MM.1S (cell line): ENCODE measurements at regions not wholly inside any gene's neighbourhood (a gene's known extent, or its start where the extent isn't known, plus 50 kb on each side); places are given as distances from the start of the nearest gene placed in this dataset.

ENCODE experiments used
- CTCF ChIP-seq: fragments of 300-600 bp; sonication (generic); IDR thresholded peaks from 2 replicates; pipeline ENCODE4 v1.5.1; 2016; ENCODE audit warnings: antibody characterized with exemption, low read length, mixed read lengths
- EZH2phosphoT487 ChIP-seq: fragments of 300-600 bp; sonication (generic); IDR thresholded peaks from 2 replicates; pipeline ENCODE4 v1.6.1; 2018; ENCODE audit warnings: antibody characterized with exemption, low read length

- no peak for TF ChIP-seq CTCF
- no peak for TF ChIP-seq EZH2phosphoT487
Measured at GRCh38 chr3:188095431-188095830, 58.5 kb upstream of the LPP start.
